Activated CD4-positive, alpha-beta T cell treated with anti-CD3 and anti-CD28 coated beads, Interleukin-2, Interleukin-4, amounts not matched to agents 100 ng/mL and 50 ng/mL, durations not matched to agents 16 hours and 8 hours (primary cell): ENCODE measurements at regions not wholly inside any gene's neighbourhood (a gene's known extent, or its start where the extent isn't known, plus 50 kb on each side); places are given as distances from the start of the nearest gene placed in this dataset.

Experiments
- DNase-seq: peaks from one replicate; pipeline ENCODE4 v3.0.0-alpha.2; 2020; ENCODE audit warnings: low spot score

GRCh38 chr5:156137071-156137869 lies 189.7 kb upstream of the SGCD start:
- DNase-seq, result no peak

GRCh38 chr5:156142867-156143266 lies 184.1 kb upstream of the SGCD start:
- no peak for DNase-seq

GRCh38 chr5:156147261-156147943 lies 179.6 kb upstream of the SGCD start:
- no peak for DNase-seq

- no peak for DNase-seq
Observed at GRCh38 chr5:156147944-156148285, 179.0 kb upstream of the SGCD start.

GRCh38 chr5:156148301-156148700 lies 178.7 kb upstream of the SGCD start:
- DNase-seq, result no peak

- DNase-seq, result no peak
Observed at GRCh38 chr5:156149213-156149612, 177.8 kb upstream of the SGCD start.

- no peak for DNase-seq
Observed at GRCh38 chr5:156153602-156154001, 173.4 kb upstream of the SGCD start.

- DNase-seq, result no peak
Observed at GRCh38 chr5:156154757-156155156, 172.2 kb upstream of the SGCD start.

- DNase-seq, result no peak
Observed at GRCh38 chr5:156155598-156155997, 171.4 kb upstream of the SGCD start.

- DNase-seq, result no peak
Observed at GRCh38 chr5:156164306-156164705, 162.7 kb upstream of the SGCD start.

GRCh38 chr5:156169495-156169894 lies 157.5 kb upstream of the SGCD start:
- no peak for DNase-seq

- no peak for DNase-seq
Observed at GRCh38 chr5:156170351-156170961, 156.5 kb upstream of the SGCD start.

GRCh38 chr5:156174225-156174624 lies 152.7 kb upstream of the SGCD start:
- no peak for DNase-seq

- DNase-seq, result no peak
Observed at GRCh38 chr5:156178117-156178516, 148.8 kb upstream of the SGCD start.

- DNase-seq, result no peak
Observed at GRCh38 chr5:156181656-156182055, 145.3 kb upstream of the SGCD start.

- no peak for DNase-seq
Observed at GRCh38 chr5:156182174-156182967, 144.6 kb upstream of the SGCD start.

- DNase-seq, result no peak
Observed at GRCh38 chr5:156186760-156187159, 140.2 kb upstream of the SGCD start.

- no peak for DNase-seq
Observed at GRCh38 chr5:156188016-156188415, 138.9 kb upstream of the SGCD start.

GRCh38 chr5:156189628-156190027 lies 137.3 kb upstream of the SGCD start:
- DNase-seq, result no peak

GRCh38 chr5:156191547-156191946 lies 135.4 kb upstream of the SGCD start:
- DNase-seq, result no peak

GRCh38 chr5:156197042-156197635 lies 129.8 kb upstream of the SGCD start:
- DNase-seq, result no peak

GRCh38 chr5:156199045-156199444 lies 127.9 kb upstream of the SGCD start:
- DNase-seq, result no peak
